ENCODE measurements at regions not wholly inside any gene's neighbourhood (a gene's known extent, or its start where the extent isn't known, plus 50 kb on each side); places are given as distances from the start of the nearest gene placed in this dataset.
"Not testable (repeated sequence)": the region's sequence is repeated elsewhere in the genome, so short reads cannot be mapped to it uniquely, and the experiment has no call there.

- TF ChIP-seq POLR2A (IDR thresholded peaks at IDR 0.05; ENCODE audit: low read length); GATA1 (IDR thresholded peaks at IDR 0.05; ENCODE audit: low read depth, low read length): not testable (repeated sequence)
Measured at GRCh38 chr5:92271750-92272149, 888.6 kb upstream of the ARRDC3 start.
